ENCODE measurements at regions not wholly inside any gene's neighbourhood (a gene's known extent, or its start where the extent isn't known, plus 50 kb on each side); places are given as distances from the start of the nearest gene placed in this dataset.

GRCh38 chr17:20920815-20921199 is 122.0 kb downstream of the USP22 start:
- Histone ChIP-seq H3K4me1 (ENCODE audit: insufficient read depth, low read length) (no peaks in the 10 kb centered on the region), H3K36me3 (ENCODE audit: insufficient read depth, low read length) (no peaks in the 10 kb centered on the region), H3K9me3 (ENCODE audit: control insufficient read depth in 1 of 2, low read length in 2 of 2) (no peaks in the 10 kb centered on the region), H3K4me3 (ENCODE audit: low read length in 2 of 2) (no peak overlapping the region), H3K27me3 (ENCODE audit: insufficient read depth, low read length) (no peaks in the 10 kb centered on the region), H3K27ac (ENCODE audit: low read depth, low read length) (no peak overlapping the region)
- Mint-ChIP-seq H3K9me3 (peaks cover 0 to 5% (median 0%) of the 10 kb centered on the region in 8 donors), H3K27ac (no peak overlapping the region), H3K4me3 (no peak overlapping the region), H3K4me1 (peaks cover 4 to 10% (median 7%) of the 10 kb centered on the region in 4 donors), H3K27me3 (peaks cover 7 to 26% of the 10 kb centered on the region in 2 donors), H3K36me3 (no peaks in the 10 kb centered on the region)
- ChIA-PET CTCF (ENCODE audit: partially characterized antibody) (interaction anchor here (1.0 kb wide), 1 partner anchor 72 kb away, joined by 3 read pairs; no protein-coding TSS in a partner anchor), POLR2A (ENCODE audit: partially characterized antibody) (no interaction called here)
- DNase-seq = no peak
- intact Hi-C loops (cut with micrococcal nuclease) = no loop called here

GRCh38 chr17:20922128-20922670 is 120.6 kb downstream of the USP22 start:
- Histone ChIP-seq H3K4me1 (ENCODE audit: insufficient read depth, low read length) (no peaks in the 10 kb centered on the region), H3K9me3 (ENCODE audit: control insufficient read depth in 1 of 2, low read length in 2 of 2) (no peaks in the 10 kb centered on the region), H3K4me3 (ENCODE audit: low read length in 2 of 2) (no peak overlapping the region), H3K36me3 (ENCODE audit: insufficient read depth, low read length) (no peaks in the 10 kb centered on the region), H3K27me3 (ENCODE audit: insufficient read depth, low read length) (no peaks in the 10 kb centered on the region), H3K27ac (ENCODE audit: low read depth, low read length) (no peak overlapping the region)
- ChIA-PET POLR2A (ENCODE audit: partially characterized antibody) (no interaction called here), CTCF (ENCODE audit: partially characterized antibody) (no interaction called here)
- Mint-ChIP-seq H3K27ac (no peak overlapping the region), H3K4me3 (no peak overlapping the region), H3K27me3 (peaks cover 7 to 26% of the 10 kb centered on the region in 2 donors), H3K4me1 (no peaks in the 10 kb centered on the region), H3K36me3 (no peaks in the 10 kb centered on the region), H3K9me3 (peaks cover 0 to 5% (median 0%) of the 10 kb centered on the region in 8 donors)
- no peak for DNase-seq
- intact Hi-C loops (cut with micrococcal nuclease) = no loop called here

- no peaks in the 10 kb centered on the region for H3K9me3 Mint-ChIP-seq
- no peak for DNase-seq
- CTCF ChIA-PET (ENCODE audit: partially characterized antibody) = no interaction called here
- Histone ChIP-seq H3K36me3 (ENCODE audit: insufficient read depth, low read length) (no peaks in the 10 kb centered on the region), H3K27ac (ENCODE audit: low read depth, low read length) (no peak overlapping the region), H3K27me3 (ENCODE audit: insufficient read depth, low read length) (no peaks in the 10 kb centered on the region), H3K4me1 (ENCODE audit: insufficient read depth, low read length) (no peaks in the 10 kb centered on the region), H3K9me3 (ENCODE audit: control insufficient read depth in 1 of 2, low read length in 2 of 2) (no peaks in the 10 kb centered on the region), H3K4me3 (ENCODE audit: low read length in 2 of 2) (no peak overlapping the region)
- H3K4me1 Mint-ChIP-seq = no peaks in the 10 kb centered on the region
- POLR2A ChIA-PET (ENCODE audit: partially characterized antibody) = no interaction called here
- no peaks in the 10 kb centered on the region for H3K36me3 Mint-ChIP-seq
- intact Hi-C loops (cut with micrococcal nuclease) = no loop called here
- no peak overlapping the region for H3K27ac Mint-ChIP-seq
- H3K27me3 Mint-ChIP-seq = peaks cover 9 to 20% of the 10 kb centered on the region in 2 donors
- no peak overlapping the region for H3K4me3 Mint-ChIP-seq
Observed at GRCh38 chr17:20924306-20924705, 118.5 kb downstream of the USP22 start.

- intact Hi-C loops (cut with micrococcal nuclease) = no loop called here
- peaks cover 5 to 15% of the 10 kb centered on the region in 2 donors for H3K27me3 Mint-ChIP-seq
Observed at GRCh38 chr17:20925091-20925490, 117.7 kb downstream of the USP22 start.

GRCh38 chr17:20925954-20926353 is 116.9 kb downstream of the USP22 start:
- no peaks in the 10 kb centered on the region for H3K9me3 ChIP-seq (ENCODE audit: control insufficient read depth in 1 of 2, low read length in 2 of 2)
- ChIA-PET POLR2A (ENCODE audit: partially characterized antibody) (no interaction called here), CTCF (ENCODE audit: partially characterized antibody) (no interaction called here)
- Mint-ChIP-seq H3K36me3 (no peaks in the 10 kb centered on the region), H3K9me3 (no peaks in the 10 kb centered on the region), H3K27me3 (peaks cover 4 to 12% of the 10 kb centered on the region in 2 donors), H3K4me1 (no peaks in the 10 kb centered on the region), H3K4me3 (no peak overlapping the region), H3K27ac (no peak overlapping the region)
- H3K4me1 ChIP-seq (ENCODE audit: insufficient read depth, low read length) = no peaks in the 10 kb centered on the region
- H3K4me3 ChIP-seq (ENCODE audit: low read length in 2 of 2) = no peak overlapping the region
- H3K36me3 ChIP-seq (ENCODE audit: insufficient read depth, low read length) = no peaks in the 10 kb centered on the region
- no peak overlapping the region for H3K27ac ChIP-seq (ENCODE audit: low read depth, low read length)
- no peak for DNase-seq
- intact Hi-C loops (cut with micrococcal nuclease) = no loop called here
- no peaks in the 10 kb centered on the region for H3K27me3 ChIP-seq (ENCODE audit: insufficient read depth, low read length)

More at GRCh38 chr17:20925091-20925490, 117.7 kb downstream of the USP22 start:
- CTCF ChIA-PET (ENCODE audit: partially characterized antibody) = no interaction called here
- Histone ChIP-seq H3K27me3 (ENCODE audit: insufficient read depth, low read length) (no peaks in the 10 kb centered on the region), H3K4me3 (ENCODE audit: low read length in 2 of 2) (no peak overlapping the region), H3K4me1 (ENCODE audit: insufficient read depth, low read length) (no peaks in the 10 kb centered on the region), H3K9me3 (ENCODE audit: control insufficient read depth in 1 of 2, low read length in 2 of 2) (no peaks in the 10 kb centered on the region), H3K27ac (ENCODE audit: low read depth, low read length) (no peak overlapping the region), H3K36me3 (ENCODE audit: insufficient read depth, low read length) (no peaks in the 10 kb centered on the region)
- POLR2A ChIA-PET (ENCODE audit: partially characterized antibody) = no interaction called here
- Mint-ChIP-seq H3K4me3 (no peak overlapping the region), H3K4me1 (no peaks in the 10 kb centered on the region), H3K27ac (no peak overlapping the region), H3K36me3 (no peaks in the 10 kb centered on the region), H3K9me3 (no peaks in the 10 kb centered on the region)
- no peak for DNase-seq

GRCh38 chr17:20926532-20926931 is 116.3 kb downstream of the USP22 start:
- ChIA-PET POLR2A (ENCODE audit: partially characterized antibody) (no interaction called here), CTCF (ENCODE audit: partially characterized antibody) (no interaction called here)
- Histone ChIP-seq H3K36me3 (ENCODE audit: insufficient read depth, low read length) (no peaks in the 10 kb centered on the region), H3K27ac (ENCODE audit: low read depth, low read length) (no peak overlapping the region), H3K4me1 (ENCODE audit: insufficient read depth, low read length) (no peaks in the 10 kb centered on the region), H3K9me3 (ENCODE audit: control insufficient read depth in 1 of 2, low read length in 2 of 2) (no peaks in the 10 kb centered on the region), H3K27me3 (ENCODE audit: insufficient read depth, low read length) (no peaks in the 10 kb centered on the region), H3K4me3 (ENCODE audit: low read length in 2 of 2) (no peak overlapping the region)
- no peaks in the 10 kb centered on the region for H3K9me3 Mint-ChIP-seq
- intact Hi-C loops (cut with micrococcal nuclease) = no loop called here
- no peak overlapping the region for H3K27ac Mint-ChIP-seq
- H3K36me3 Mint-ChIP-seq = no peaks in the 10 kb centered on the region
- DNase-seq = no peak
- no peaks in the 10 kb centered on the region for H3K4me1 Mint-ChIP-seq
- H3K4me3 Mint-ChIP-seq = no peak overlapping the region
- peaks cover 1 to 10% of the 10 kb centered on the region in 2 donors for H3K27me3 Mint-ChIP-seq

GRCh38 chr17:20927308-20927977 is 115.4 kb downstream of the USP22 start:
- CTCF ChIA-PET (ENCODE audit: partially characterized antibody) = no interaction called here

More at GRCh38 chr17:20927308-20927977, 115.4 kb downstream of the USP22 start:
- Mint-ChIP-seq H3K9me3 (no peaks in the 10 kb centered on the region), H3K4me3 (no peak overlapping the region), H3K4me1 (no peaks in the 10 kb centered on the region), H3K27me3 (peaks cover 4 to 12% of the 10 kb centered on the region in 2 donors), H3K36me3 (no peaks in the 10 kb centered on the region), H3K27ac (no peak overlapping the region)
- Histone ChIP-seq H3K27ac (ENCODE audit: low read depth, low read length) (no peak overlapping the region), H3K27me3 (ENCODE audit: insufficient read depth, low read length) (no peaks in the 10 kb centered on the region), H3K36me3 (ENCODE audit: insufficient read depth, low read length) (no peaks in the 10 kb centered on the region), H3K4me1 (ENCODE audit: insufficient read depth, low read length) (no peaks in the 10 kb centered on the region), H3K4me3 (ENCODE audit: low read length in 2 of 2) (no peak overlapping the region), H3K9me3 (ENCODE audit: control insufficient read depth in 1 of 2, low read length in 2 of 2) (no peaks in the 10 kb centered on the region)
- DNase-seq = no peak
- intact Hi-C loops (cut with micrococcal nuclease) = no loop called here
- POLR2A ChIA-PET (ENCODE audit: partially characterized antibody) = no interaction called here

Data from CD4-positive, alpha-beta memory T cell (primary cell).